Activated naive CD8-positive, alpha-beta T cell treated with anti-CD3 and anti-CD28 coated beads for 36 hours (primary cell): ENCODE measurements at regions not wholly inside any gene's neighbourhood (a gene's known extent, or its start where the extent isn't known, plus 50 kb on each side); places are given as distances from the start of the nearest gene placed in this dataset.

Source experiments
- DNase-seq: peaks from one replicate; pipeline ENCODE4 v3.0.0; 2021
- H3K27ac Mint-ChIP-seq: one replicate; pipeline ENCODE4 v1.8.0; 2022; ENCODE audit warnings: mild to moderate bottlenecking, moderate library complexity, mixed read lengths
- H3K27me3 Mint-ChIP-seq: one replicate; pipeline ENCODE4 v1.8.0; 2022; ENCODE audit warnings: mild to moderate bottlenecking, mixed read lengths
- H3K36me3 Mint-ChIP-seq: one replicate; pipeline ENCODE4 v1.8.0; 2021; ENCODE audit warnings: mild to moderate bottlenecking, mixed read lengths
- H3K4me1 Mint-ChIP-seq: one replicate; pipeline ENCODE4 v1.8.0; 2021; ENCODE audit warnings: mixed read lengths
- H3K4me3 Mint-ChIP-seq: one replicate; pipeline ENCODE4 v1.8.0; 2022; ENCODE audit warnings: mild to moderate bottlenecking, moderate library complexity, mixed read lengths
- H3K9me3 Mint-ChIP-seq: one replicate; pipeline ENCODE4 v1.8.0; 2022; ENCODE audit warnings: mixed read lengths

DNA sequence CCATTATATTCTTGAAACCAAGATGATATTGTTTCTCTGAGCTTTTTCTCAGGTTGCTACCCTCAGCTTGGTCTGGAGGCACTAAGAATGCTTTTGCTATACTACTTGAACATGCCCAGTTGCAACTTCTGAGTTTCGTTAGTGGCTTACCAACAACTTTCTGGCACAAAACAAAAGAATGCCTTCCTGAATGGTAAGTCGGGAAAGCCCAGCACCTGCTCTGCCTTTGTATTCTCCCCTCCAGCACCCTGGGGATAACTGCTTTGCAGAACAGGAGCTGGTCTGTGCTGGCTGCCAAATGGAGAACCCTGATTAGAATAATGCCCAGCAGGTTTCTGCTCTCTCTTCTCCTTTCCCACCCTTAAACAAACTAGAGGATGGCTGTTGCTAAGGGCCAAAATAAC lies 149.3 kb downstream of the TGFB2 start:
- Mint-ChIP-seq H3K27ac (no peak overlapping the region), H3K4me1 (peaks cover 7% of the 10 kb centered on the region), H3K4me3 (no peak overlapping the region), H3K27me3 (peaks cover 21% of the 10 kb centered on the region), H3K36me3 (no peaks in the 10 kb centered on the region), H3K9me3 (no peaks in the 10 kb centered on the region)
- DNase-seq: no peak

DNA sequence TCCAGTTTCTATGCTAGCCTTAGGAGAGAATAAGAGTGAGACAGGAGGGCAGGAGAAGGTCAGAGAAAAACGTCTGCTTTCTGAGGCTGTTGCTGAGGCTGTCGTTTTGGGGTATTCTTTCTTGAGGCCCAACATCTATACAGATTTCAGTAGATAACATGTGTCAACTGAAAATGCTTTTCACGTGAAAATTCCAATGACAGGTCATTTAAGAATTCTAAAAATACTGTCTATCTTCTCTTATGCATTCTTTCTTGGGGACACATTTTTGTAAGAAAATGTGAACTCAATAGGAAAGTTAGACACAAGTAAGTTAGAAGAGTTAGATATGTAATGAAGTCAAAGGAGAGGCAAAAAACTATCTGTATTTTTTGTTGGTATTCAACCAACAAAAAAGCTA lies 150.8 kb downstream of the TGFB2 start:
- H3K4me3 Mint-ChIP-seq: no peak overlapping the region
- H3K4me1 Mint-ChIP-seq: peaks cover 7% of the 10 kb centered on the region
- no peak overlapping the region for H3K27ac Mint-ChIP-seq
- no peaks in the 10 kb centered on the region for H3K36me3 Mint-ChIP-seq
- H3K9me3 Mint-ChIP-seq: no peaks in the 10 kb centered on the region
- peaks cover 27% of the 10 kb centered on the region for H3K27me3 Mint-ChIP-seq
- no peak for DNase-seq

DNA sequence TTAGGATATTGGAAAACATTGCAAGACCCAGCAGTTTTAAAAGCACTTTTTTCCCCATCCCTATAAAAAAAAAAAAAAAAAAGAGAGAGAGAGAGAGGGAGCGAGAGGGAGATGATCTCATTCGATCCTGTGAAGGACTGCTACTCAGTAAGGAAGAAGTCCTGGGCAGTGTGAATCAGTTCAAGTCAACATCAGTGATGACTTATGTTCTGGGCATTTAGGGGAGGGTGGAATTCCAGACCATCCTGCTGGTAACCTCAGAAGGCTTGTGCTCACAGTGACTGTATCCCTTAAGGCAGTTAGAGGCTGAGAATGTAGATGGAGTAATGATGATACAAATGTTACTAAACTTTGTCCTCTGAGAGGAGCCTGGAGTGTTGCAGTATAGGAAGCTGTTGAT lies 151.4 kb downstream of the TGFB2 start:
- Mint-ChIP-seq H3K27ac (no peak overlapping the region), H3K9me3 (no peaks in the 10 kb centered on the region), H3K4me3 (no peak overlapping the region), H3K4me1 (peaks cover 7% of the 10 kb centered on the region), H3K27me3 (peaks cover 28% of the 10 kb centered on the region), H3K36me3 (no peaks in the 10 kb centered on the region)
- DNase-seq: no peak

DNA sequence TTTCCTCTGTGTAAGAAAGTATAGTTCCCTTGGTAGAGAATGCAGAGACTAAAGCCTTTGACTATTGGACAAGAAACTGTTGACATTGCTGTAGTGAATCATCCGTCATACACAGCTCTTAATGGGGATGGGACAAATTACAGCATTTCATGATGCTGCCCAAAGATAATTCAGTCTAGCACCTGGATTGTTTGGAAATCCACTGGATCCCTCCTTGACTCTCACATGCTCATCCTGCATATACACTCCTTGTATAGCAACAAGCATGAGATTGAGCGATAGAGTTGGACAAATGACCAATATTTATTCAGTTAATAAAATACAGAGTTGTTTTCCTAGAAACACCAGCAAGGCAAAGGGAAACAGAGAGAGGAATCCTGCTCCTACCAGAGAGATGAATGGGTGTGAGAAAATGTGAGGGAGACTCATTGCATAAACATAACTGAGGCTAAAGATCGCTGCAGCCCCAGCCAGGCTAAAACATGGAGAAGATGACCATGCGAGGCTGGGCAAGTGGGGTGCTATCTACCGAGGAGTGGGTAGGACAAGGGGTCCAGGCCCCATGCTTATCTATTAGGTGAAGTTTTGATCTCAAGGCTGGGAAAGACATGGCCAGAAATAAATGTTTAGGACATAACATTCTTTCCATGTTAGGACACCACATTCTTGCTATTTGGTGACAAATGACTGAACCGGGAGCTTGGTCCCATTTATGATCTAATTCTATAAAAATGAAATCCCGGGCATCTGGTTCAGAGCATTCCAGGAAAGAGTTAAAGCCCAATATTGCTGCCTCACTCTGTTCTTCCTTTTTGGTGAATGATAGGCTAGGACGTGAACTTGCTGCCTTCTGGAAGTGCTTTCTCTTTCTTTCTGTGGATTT lies 153.2 kb downstream of the TGFB2 start:
- no peak for DNase-seq
- Mint-ChIP-seq H3K27ac (no peak overlapping the region), H3K27me3 (peaks cover 23% of the 10 kb centered on the region)

DNA sequence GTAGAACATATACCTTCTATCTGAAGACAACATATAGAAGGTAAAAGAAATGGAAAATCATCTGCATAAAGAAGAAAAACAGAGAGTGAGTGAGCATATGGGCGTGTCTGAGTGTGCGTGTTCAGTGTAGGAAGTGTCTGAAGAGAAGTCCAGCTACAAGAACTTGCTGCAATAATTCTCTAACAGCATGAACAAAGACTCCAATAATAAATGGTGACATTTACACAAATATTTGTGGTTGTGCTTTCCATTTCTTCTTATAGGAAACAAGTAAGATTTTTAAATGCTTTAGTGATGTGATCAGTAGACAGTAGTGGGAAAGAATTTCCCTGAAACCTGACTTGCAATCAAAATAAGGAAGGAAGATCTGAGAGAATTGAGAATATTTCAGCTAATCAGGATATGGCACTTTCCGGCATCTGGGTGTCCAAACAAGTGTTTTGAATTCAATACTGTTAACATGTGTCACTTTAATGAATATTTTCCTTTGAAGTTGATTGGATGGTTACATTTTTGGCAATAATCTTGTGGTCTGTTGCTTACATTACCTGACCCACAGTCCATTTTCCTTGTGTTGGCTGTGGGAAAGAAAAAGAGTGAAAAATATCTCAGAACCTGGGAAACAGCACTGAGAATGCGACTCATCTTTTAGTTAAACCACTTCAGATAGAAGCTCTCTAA lies 154.0 kb downstream of the TGFB2 start:
- Mint-ChIP-seq H3K4me1 (peaks cover 7% of the 10 kb centered on the region), H3K9me3 (no peaks in the 10 kb centered on the region), H3K27ac (no peak overlapping the region), H3K4me3 (peak overlapping the region; percentile 26), H3K27me3 (peaks cover 20% of the 10 kb centered on the region), H3K36me3 (no peaks in the 10 kb centered on the region)
- no peak for DNase-seq

More for the DNA sequence above, 153.2 kb downstream of the TGFB2 start:
- no peak overlapping the region for H3K4me3 Mint-ChIP-seq
- H3K9me3 Mint-ChIP-seq: no peaks in the 10 kb centered on the region
- no peaks in the 10 kb centered on the region for H3K36me3 Mint-ChIP-seq
- peaks cover 7% of the 10 kb centered on the region for H3K4me1 Mint-ChIP-seq

DNA sequence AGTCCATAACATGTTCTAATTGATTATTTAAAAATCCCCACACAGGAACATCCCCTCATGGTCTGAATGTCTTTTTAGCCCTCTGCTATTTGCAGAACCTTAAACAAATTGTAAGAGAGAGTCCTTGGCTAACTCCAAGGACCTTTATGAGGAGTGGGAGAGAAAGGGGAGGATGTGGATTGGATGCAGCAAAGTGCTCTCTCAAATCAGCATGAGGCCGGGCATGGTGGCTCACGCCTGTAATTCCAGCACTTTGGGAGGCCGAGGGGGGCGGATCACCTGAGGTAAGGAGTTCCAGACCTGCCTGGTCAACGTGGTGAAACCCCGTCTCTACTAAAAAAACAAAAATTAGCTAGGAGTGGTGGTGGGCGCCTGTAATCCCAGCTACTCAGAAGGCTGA lies 154.8 kb downstream of the TGFB2 start:
- Mint-ChIP-seq H3K4me3 (no peak overlapping the region), H3K4me1 (peaks cover 7% of the 10 kb centered on the region), H3K27me3 (peaks cover 20% of the 10 kb centered on the region), H3K27ac (no peak overlapping the region), H3K36me3 (no peaks in the 10 kb centered on the region), H3K9me3 (no peaks in the 10 kb centered on the region)
- DNase-seq: no peak

GRCh38 chr1:218501161-218501560 lies 156.0 kb downstream of the TGFB2 start:
- no peak overlapping the region for H3K27ac Mint-ChIP-seq
- DNase-seq: no peak
- peaks cover 7% of the 10 kb centered on the region for H3K4me1 Mint-ChIP-seq
- peaks cover 20% of the 10 kb centered on the region for H3K27me3 Mint-ChIP-seq
- no peak overlapping the region for H3K4me3 Mint-ChIP-seq
- no peaks in the 10 kb centered on the region for H3K36me3 Mint-ChIP-seq
- peaks cover 2% of the 10 kb centered on the region for H3K9me3 Mint-ChIP-seq

DNA sequence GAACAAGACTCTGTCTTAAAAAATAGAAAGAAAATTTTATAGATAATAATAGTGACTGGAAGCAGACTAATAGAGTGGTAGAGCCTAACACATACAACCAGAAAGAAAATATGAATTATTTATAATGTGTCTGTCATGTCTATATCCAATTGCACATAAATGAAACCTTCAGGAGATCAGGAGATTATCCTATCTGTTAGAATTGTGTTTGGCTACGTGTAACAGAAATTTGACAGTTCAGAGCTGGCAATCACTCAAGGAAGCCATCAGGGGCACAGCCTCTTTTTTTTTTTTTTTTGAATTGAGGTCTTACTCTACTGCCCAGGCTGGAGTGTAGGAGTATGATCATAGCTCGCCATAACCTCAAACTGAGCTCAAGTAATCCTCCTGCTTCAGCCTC lies 157.2 kb downstream of the TGFB2 start:
- no peak for DNase-seq
- Mint-ChIP-seq H3K36me3 (peaks cover 4% of the 10 kb centered on the region), H3K4me1 (peaks cover 7% of the 10 kb centered on the region), H3K27ac (no peak overlapping the region), H3K27me3 (peaks cover 20% of the 10 kb centered on the region), H3K9me3 (peaks cover 9% of the 10 kb centered on the region), H3K4me3 (no peak overlapping the region)

DNA sequence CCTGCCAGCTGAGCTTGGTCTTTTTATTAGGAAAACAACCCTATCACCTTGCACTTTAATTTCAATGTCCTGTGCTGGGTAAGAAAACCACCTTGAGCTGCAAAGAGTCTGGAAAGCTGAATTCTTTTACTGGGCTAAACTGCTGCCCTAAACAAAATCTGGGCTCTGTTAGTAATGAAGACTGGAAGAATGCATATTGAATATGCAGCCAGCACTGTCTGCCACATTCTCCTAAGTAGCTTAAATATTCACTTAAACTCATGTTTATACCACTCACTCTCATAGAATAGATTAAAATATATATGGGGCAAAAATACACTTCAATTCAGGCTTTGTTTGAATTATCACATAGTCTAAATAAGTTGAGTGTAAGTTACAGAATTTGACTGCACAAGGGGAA lies 158.0 kb downstream of the TGFB2 start:
- no peak for DNase-seq
- H3K4me3 Mint-ChIP-seq: no peak overlapping the region
- peaks cover 4% of the 10 kb centered on the region for H3K36me3 Mint-ChIP-seq
- peaks cover 7% of the 10 kb centered on the region for H3K4me1 Mint-ChIP-seq
- H3K27me3 Mint-ChIP-seq: peaks cover 20% of the 10 kb centered on the region
- no peak overlapping the region for H3K27ac Mint-ChIP-seq
- peaks cover 10% of the 10 kb centered on the region for H3K9me3 Mint-ChIP-seq

- H3K9me3 Mint-ChIP-seq: peaks cover 13% of the 10 kb centered on the region
- no peak overlapping the region for H3K27ac Mint-ChIP-seq
- H3K36me3 Mint-ChIP-seq: peaks cover 4% of the 10 kb centered on the region
- DNase-seq: no peak
- no peaks in the 10 kb centered on the region for H3K27me3 Mint-ChIP-seq
- no peaks in the 10 kb centered on the region for H3K4me1 Mint-ChIP-seq
- H3K4me3 Mint-ChIP-seq: no peak overlapping the region
Measured at GRCh38 chr1:218507355-218508002, 162.3 kb downstream of the TGFB2 start.

DNA sequence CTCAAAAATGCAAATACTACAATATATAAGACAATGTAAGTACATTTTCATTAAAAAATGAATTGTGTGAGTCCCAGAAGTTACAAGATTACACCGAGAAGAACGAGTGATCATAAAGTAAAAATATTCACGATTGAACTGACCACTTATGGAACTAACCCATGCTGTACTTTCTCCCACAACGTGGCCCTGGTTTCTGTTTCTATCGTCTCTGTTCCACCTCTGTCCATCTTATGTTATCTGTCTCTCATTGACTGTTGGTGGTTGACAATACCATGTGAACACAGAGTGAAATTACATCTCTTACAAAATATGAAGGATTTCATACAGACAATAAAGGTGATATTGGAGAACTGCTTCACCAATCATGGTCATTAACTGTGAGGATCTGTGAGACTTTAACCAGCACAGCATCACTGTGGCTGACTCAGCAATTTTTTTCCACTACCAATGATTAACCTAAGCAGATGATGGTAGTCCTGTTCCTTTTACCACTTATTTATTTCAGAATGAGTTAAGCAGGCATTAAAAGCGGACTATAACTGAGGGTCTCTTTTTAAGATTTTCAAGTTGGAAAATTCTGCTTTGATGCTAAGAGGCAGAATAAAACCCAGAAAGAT lies 165.1 kb downstream of the TGFB2 start:
- Mint-ChIP-seq H3K4me3 (no peak overlapping the region), H3K4me1 (no peaks in the 10 kb centered on the region), H3K27me3 (no peaks in the 10 kb centered on the region), H3K27ac (no peak overlapping the region), H3K9me3 (peaks cover 16% of the 10 kb centered on the region), H3K36me3 (peaks cover 4% of the 10 kb centered on the region)
- DNase-seq: no peak

DNA sequence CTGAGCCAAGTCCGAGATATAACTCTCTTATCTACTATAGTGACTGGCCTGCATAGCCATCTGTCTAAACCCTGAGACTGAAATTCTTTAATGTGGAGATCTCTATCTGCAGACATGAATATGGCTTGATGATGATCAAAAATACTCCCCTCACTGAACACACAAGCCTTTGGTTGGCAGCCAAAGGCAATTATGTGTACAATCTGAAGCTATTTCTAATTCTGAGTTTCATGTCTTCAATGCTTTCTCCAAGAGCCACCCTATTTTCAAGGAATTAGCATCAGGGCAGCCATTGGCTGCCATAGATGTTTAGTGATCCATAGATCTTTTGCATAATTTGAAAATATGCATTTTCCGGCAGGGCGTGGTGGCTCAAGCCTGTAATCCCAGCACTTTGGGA lies 168.2 kb downstream of the TGFB2 start:
- H3K36me3 Mint-ChIP-seq: no peaks in the 10 kb centered on the region
- H3K27me3 Mint-ChIP-seq: no peaks in the 10 kb centered on the region
- no peak overlapping the region for H3K27ac Mint-ChIP-seq
- H3K4me3 Mint-ChIP-seq: no peak overlapping the region
- H3K9me3 Mint-ChIP-seq: peaks cover 4% of the 10 kb centered on the region
- no peak for DNase-seq
- H3K4me1 Mint-ChIP-seq: no peaks in the 10 kb centered on the region

GRCh38 chr1:218514689-218515088 lies 169.6 kb downstream of the TGFB2 start:
- no peak overlapping the region for H3K4me3 Mint-ChIP-seq
- no peaks in the 10 kb centered on the region for H3K36me3 Mint-ChIP-seq
- H3K27ac Mint-ChIP-seq: no peak overlapping the region
- peaks cover 6% of the 10 kb centered on the region for H3K27me3 Mint-ChIP-seq
- DNase-seq: no peak
- H3K9me3 Mint-ChIP-seq: peaks cover 3% of the 10 kb centered on the region
- no peaks in the 10 kb centered on the region for H3K4me1 Mint-ChIP-seq

DNA sequence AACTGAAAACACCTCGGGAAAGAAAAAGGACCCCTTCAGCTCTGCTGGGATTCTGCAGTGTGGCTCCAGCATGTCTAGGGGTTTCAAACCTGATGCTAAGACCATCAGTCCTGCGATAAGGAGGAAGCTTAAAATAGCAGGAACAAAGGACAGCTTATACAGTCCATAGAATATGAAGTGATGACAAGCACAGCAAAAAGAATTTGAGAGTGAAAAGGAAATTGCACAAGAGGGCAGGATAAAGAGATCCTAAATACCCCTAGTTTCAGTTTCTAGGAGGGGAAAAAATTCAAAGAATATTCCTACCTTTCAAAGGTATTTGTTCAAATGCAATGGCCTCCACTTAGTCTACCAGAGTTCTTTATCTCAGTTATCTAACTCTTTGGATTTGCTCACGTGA lies 171.4 kb downstream of the TGFB2 start:
- Mint-ChIP-seq H3K9me3 (peaks cover 3% of the 10 kb centered on the region), H3K36me3 (no peaks in the 10 kb centered on the region), H3K27ac (no peak overlapping the region), H3K27me3 (peaks cover 19% of the 10 kb centered on the region), H3K4me1 (no peaks in the 10 kb centered on the region), H3K4me3 (no peak overlapping the region)
- no peak for DNase-seq

DNA sequence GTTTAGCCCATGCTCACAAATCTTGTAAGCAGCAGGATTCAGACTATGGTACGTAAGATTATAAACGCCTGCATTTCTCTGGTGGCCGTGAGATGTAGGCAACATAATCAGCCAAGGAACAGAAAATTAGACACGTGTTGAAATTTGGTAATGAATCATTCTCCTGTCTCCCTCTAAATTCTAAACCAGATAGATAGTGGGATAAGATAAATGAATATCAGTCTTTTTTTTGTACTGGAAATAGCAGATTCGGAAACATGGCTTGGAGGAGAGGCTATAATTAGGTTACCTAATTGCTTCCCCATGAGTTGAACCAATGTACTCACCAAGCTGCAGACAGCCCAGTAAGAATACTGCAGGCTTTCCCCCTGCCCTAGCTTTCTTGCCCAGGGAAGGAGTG lies 172.3 kb downstream of the TGFB2 start:
- H3K4me1 Mint-ChIP-seq: no peaks in the 10 kb centered on the region
- H3K9me3 Mint-ChIP-seq: peaks cover 3% of the 10 kb centered on the region
- no peaks in the 10 kb centered on the region for H3K36me3 Mint-ChIP-seq
- H3K27ac Mint-ChIP-seq: no peak overlapping the region
- no peak overlapping the region for H3K4me3 Mint-ChIP-seq
- H3K27me3 Mint-ChIP-seq: peaks cover 22% of the 10 kb centered on the region
- DNase-seq: no peak
